ENCODE measurements at regions not wholly inside any gene's neighbourhood (a gene's known extent, or its start where the extent isn't known, plus 50 kb on each side); places are given as distances from the start of the nearest gene placed in this dataset.

DNA sequence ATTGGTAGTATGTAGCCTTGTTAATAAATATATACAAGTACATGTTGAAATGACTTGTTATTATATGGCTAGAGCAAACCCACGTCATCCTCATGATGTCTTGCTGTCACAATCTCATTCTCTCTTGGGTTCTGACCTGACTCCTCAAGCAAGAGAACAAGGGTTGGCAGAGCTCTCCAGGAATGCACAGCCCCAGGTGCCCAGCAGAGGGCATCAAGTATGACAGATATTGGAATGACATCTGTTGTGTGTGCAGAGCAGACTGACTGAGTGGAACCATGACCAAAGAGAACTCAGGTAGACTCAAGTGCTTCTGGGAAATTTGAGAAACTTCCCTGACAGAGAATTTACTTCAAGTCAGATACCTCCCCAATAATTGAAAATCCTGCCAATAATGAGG, 90.6 kb downstream of the PAX1 start:
- Histone ChIP-seq H2AFZ (ENCODE audit: low read length) (no peak overlapping the region), H3K9ac (ENCODE audit: insufficient read depth, low read depth, low read length) (no peak overlapping the region), H3K27me3 (ENCODE audit: control insufficient read depth in 1 of 2, insufficient read depth in 2 of 2, low read length in 2 of 2) (peaks cover 0 to 9% of the 10 kb centered on the region in 2 experiments; a peak in 1 of 5 replicates), H4K20me1 (ENCODE audit: insufficient read depth, low read length) (no peaks in the 10 kb centered on the region), H3K4me2 (ENCODE audit: low read depth, low read length) (no peak overlapping the region), H3K4me3 (replicated peaks in 1 of 3; ENCODE audit: insufficient read depth in 1 of 3, low read depth in 2 of 3, low read length in 3 of 3) (no peak overlapping the region), H3K27ac (ENCODE audit: extremely low read length, insufficient read depth, low read length) (no peak overlapping the region), H3K9me3 (ENCODE audit: low read length) (no peaks in the 10 kb centered on the region), H3K36me3 (replicated peaks in 1 of 2; ENCODE audit: control insufficient read depth in 1 of 2, insufficient read depth in 2 of 2, low read length in 2 of 2) (no peaks in the 10 kb centered on the region), H3K79me2 (ENCODE audit: insufficient read depth, low read length) (no peaks in the 10 kb centered on the region), H3K4me1 (ENCODE audit: insufficient read depth, low read length) (no peaks in the 10 kb centered on the region)
- DNase-seq (ENCODE audit: low spot score) (peak; percentile 32), ATAC-seq (peak; percentile 86), FAIRE-seq (no peak)
- intact Hi-C loops (cut with micrococcal nuclease; ENCODE audit: unreplicated experiment) = no loop called here
- WGBS (ENCODE audit: low lambda C conversion rate) = 0% methylated on average over 1 of the region's 1 CpG
- BruUV-seq (replicated peaks) = no TSS peak
- TF ChIP-seq, protein P1, sequence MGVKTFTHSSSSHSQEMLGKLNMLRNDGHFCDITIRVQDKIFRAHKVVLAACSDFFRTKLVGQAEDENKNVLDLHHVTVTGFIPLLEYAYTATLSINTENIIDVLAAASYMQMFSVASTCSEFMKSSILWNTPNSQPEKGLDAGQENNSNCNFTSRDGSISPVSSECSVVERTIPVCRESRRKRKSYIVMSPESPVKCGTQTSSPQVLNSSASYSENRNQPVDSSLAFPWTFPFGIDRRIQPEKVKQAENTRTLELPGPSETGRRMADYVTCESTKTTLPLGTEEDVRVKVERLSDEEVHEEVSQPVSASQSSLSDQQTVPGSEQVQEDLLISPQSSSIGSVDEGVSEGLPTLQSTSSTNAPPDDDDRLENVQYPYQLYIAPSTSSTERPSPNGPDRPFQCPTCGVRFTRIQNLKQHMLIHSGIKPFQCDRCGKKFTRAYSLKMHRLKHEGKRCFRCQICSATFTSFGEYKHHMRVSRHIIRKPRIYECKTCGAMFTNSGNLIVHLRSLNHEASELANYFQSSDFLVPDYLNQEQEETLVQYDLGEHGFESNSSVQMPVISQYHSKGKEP (CRISPR knock-in tag; IDR thresholded peaks at IDR 0.05) = no peak
- peak; percentile 43; the same call in 1 of the 2 replicates for TF ChIP-seq SMC3 (IDR thresholded peaks at IDR 0.05; ENCODE audit: low read length)
- peak; percentile 38; the same call in 1 of the 2 replicates for TF ChIP-seq STAG1 (CRISPR knock-in tag; IDR thresholded peaks at IDR 0.05)
- peak; percentile 19 for TF ChIP-seq TEAD3 (CRISPR knock-in tag; optimal IDR thresholded peaks at IDR 0.05; ENCODE audit: borderline replicate concordance)
- TF ChIP-seq ZNF703 (CRISPR knock-in tag; IDR thresholded peaks at IDR 0.05; ENCODE audit: borderline replicate concordance) = no peak
- TF ChIP-seq KAT8 (CRISPR knock-in tag; IDR thresholded peaks at IDR 0.05) = no peak
- TF ChIP-seq ATM (IDR thresholded peaks at IDR 0.05; ENCODE audit: borderline replicate concordance) = no peak
- TF ChIP-seq, protein P2, sequence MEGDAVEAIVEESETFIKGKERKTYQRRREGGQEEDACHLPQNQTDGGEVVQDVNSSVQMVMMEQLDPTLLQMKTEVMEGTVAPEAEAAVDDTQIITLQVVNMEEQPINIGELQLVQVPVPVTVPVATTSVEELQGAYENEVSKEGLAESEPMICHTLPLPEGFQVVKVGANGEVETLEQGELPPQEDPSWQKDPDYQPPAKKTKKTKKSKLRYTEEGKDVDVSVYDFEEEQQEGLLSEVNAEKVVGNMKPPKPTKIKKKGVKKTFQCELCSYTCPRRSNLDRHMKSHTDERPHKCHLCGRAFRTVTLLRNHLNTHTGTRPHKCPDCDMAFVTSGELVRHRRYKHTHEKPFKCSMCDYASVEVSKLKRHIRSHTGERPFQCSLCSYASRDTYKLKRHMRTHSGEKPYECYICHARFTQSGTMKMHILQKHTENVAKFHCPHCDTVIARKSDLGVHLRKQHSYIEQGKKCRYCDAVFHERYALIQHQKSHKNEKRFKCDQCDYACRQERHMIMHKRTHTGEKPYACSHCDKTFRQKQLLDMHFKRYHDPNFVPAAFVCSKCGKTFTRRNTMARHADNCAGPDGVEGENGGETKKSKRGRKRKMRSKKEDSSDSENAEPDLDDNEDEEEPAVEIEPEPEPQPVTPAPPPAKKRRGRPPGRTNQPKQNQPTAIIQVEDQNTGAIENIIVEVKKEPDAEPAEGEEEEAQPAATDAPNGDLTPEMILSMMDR (CRISPR knock-in tag; IDR thresholded peaks at IDR 0.05) = peak; percentile 54
- peak; percentile 69 for TF ChIP-seq CREB1 (IDR thresholded peaks at IDR 0.05)
- TF ChIP-seq CREB1 (CRISPR knock-in tag; IDR thresholded peaks at IDR 0.05) = no peak
- POLR2A ChIA-PET = no interaction called here
- in situ Hi-C loops (cut with HindIII; ENCODE audit: extremely low pct_ligation_motif_present, low pct_unique_long_range_greater_than_20kb) = no loop called here
- CTCF ChIA-PET (ENCODE audit: low intra/inter-chr PET ratio, low total read pairs) = interaction anchor here (0.6 kb wide), 1 partner anchor 517 kb away, joined by 3 read pairs; no protein-coding TSS in a partner anchor

Data from HepG2 (cell line).